ENCODE measurements at regions not wholly inside any gene's neighbourhood (a gene's known extent, or its start where the extent isn't known, plus 50 kb on each side); places are given as distances from the start of the nearest gene placed in this dataset.

GRCh38 chr1:97006044-97006661, 284.6 kb downstream of the PTBP2 start:
- H3K4me3 ChIP-seq: no peak overlapping the region
- TF ChIP-seq POLR2AphosphoS5 (IDR thresholded peaks at IDR 0.05; ENCODE audit: borderline replicate concordance, low read depth, low read length) (no peak), EZH2 (IDR thresholded peaks at IDR 0.05) (no peak), FOXP2 (optimal IDR thresholded peaks at IDR 0.05; ENCODE audit: control extremely low read depth, extremely low read length, insufficient read depth) (no peak)
- DNase-seq (ENCODE audit: low read depth, low spot score): no peak
- peak overlapping the region; percentile 8 for H3K9ac ChIP-seq (ENCODE audit: insufficient read length)
- peak overlapping the region; percentile 6 for H3K27ac ChIP-seq
- no peaks in the 10 kb centered on the region for H3K9me3 ChIP-seq (ENCODE audit: low read depth, low read length)
- no peaks in the 10 kb centered on the region for H3K36me3 ChIP-seq (ENCODE audit: insufficient read depth, low read length)

DNA sequence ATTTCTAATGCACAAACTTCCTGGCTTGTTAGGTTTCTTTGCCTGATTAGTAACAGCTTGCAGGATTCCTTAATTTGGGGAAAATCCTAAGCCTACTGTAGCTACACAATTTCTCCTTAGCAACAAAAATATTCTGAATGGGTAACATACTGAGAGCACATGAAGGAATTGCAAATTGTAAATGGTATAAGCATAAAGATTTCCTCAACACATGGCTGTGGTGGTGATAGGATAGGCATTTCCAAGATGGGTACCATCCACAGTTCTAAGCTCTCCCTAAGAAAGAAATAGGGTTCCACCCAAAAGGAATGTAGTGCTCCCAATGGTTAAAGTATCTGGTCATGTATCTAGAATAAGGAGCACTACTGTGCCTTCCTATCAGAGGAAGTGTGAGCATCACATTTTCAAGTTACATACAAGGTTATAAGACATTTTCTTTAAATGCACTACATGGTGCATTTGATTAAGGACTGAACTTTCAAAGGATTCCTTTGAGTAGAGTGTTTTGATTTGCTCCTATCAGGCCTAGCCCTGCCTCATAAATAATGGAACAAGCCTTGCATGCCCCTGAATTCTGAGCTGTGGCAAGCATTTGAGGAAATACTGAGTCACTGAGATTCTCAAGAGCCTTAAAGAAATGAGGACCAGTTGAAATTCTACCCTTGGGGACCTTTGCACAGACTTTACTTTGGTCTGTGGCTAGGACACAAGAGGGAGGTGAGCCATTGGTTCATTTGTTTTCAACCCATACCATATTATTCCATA, 286.4 kb downstream of the PTBP2 start:
- Histone ChIP-seq H3K27ac (peak overlapping the region; percentile 35; the same call in 1 of the 2 replicates), H3K9ac (ENCODE audit: insufficient read length) (no peak overlapping the region), H3K4me3 (no peak overlapping the region), H3K9me3 (ENCODE audit: low read depth, low read length) (no peaks in the 10 kb centered on the region), H3K36me3 (ENCODE audit: insufficient read depth, low read length) (no peaks in the 10 kb centered on the region)
- TF ChIP-seq FOXP2 (optimal IDR thresholded peaks at IDR 0.05; ENCODE audit: control extremely low read depth, extremely low read length, insufficient read depth) (no peak), EZH2 (IDR thresholded peaks at IDR 0.05) (no peak), POLR2AphosphoS5 (IDR thresholded peaks at IDR 0.05; ENCODE audit: borderline replicate concordance, low read depth, low read length) (no peak)
- no peak for DNase-seq (ENCODE audit: low read depth, low spot score)

- H3K27ac ChIP-seq: no peak overlapping the region
- no peak overlapping the region for H3K4me3 ChIP-seq
- H3K9ac ChIP-seq (ENCODE audit: insufficient read length): no peak overlapping the region
- no peaks in the 10 kb centered on the region for H3K36me3 ChIP-seq (ENCODE audit: insufficient read depth, low read length)
- no peak for DNase-seq (ENCODE audit: low read depth, low spot score)
- no peak for TF ChIP-seq POLR2AphosphoS5 (IDR thresholded peaks at IDR 0.05; ENCODE audit: borderline replicate concordance, low read depth, low read length)
- TF ChIP-seq EZH2 (IDR thresholded peaks at IDR 0.05): no peak
- TF ChIP-seq FOXP2 (optimal IDR thresholded peaks at IDR 0.05; ENCODE audit: control extremely low read depth, extremely low read length, insufficient read depth): no peak
- H3K9me3 ChIP-seq (ENCODE audit: low read depth, low read length): no peaks in the 10 kb centered on the region
These were observed 289.1 kb downstream of the PTBP2 start for GRCh38 chr1:97010566-97011264.

- H3K9ac ChIP-seq (ENCODE audit: insufficient read length): no peak overlapping the region
- TF ChIP-seq FOXP2 (optimal IDR thresholded peaks at IDR 0.05; ENCODE audit: control extremely low read depth, extremely low read length, insufficient read depth) (no peak), EZH2 (IDR thresholded peaks at IDR 0.05) (no peak), POLR2AphosphoS5 (IDR thresholded peaks at IDR 0.05; ENCODE audit: borderline replicate concordance, low read depth, low read length) (no peak)
These were observed 291.6 kb downstream of the PTBP2 start for GRCh38 chr1:97013136-97013535.

GRCh38 chr1:97013941-97014340, 292.4 kb downstream of the PTBP2 start:
- TF ChIP-seq POLR2AphosphoS5 (IDR thresholded peaks at IDR 0.05; ENCODE audit: borderline replicate concordance, low read depth, low read length) (no peak), FOXP2 (optimal IDR thresholded peaks at IDR 0.05; ENCODE audit: control extremely low read depth, extremely low read length, insufficient read depth) (no peak), EZH2 (IDR thresholded peaks at IDR 0.05) (no peak)
- Histone ChIP-seq H3K36me3 (ENCODE audit: insufficient read depth, low read length) (no peaks in the 10 kb centered on the region), H3K4me3 (no peak overlapping the region), H3K9me3 (ENCODE audit: low read depth, low read length) (no peaks in the 10 kb centered on the region), H3K27ac (no peak overlapping the region), H3K9ac (ENCODE audit: insufficient read length) (no peak overlapping the region)
- no peak for DNase-seq (ENCODE audit: low read depth, low spot score)

More at GRCh38 chr1:97013136-97013535, 291.6 kb downstream of the PTBP2 start:
- Histone ChIP-seq H3K36me3 (ENCODE audit: insufficient read depth, low read length) (no peaks in the 10 kb centered on the region), H3K27ac (no peak overlapping the region), H3K4me3 (no peak overlapping the region), H3K9me3 (ENCODE audit: low read depth, low read length) (no peaks in the 10 kb centered on the region)
- DNase-seq (ENCODE audit: low read depth, low spot score): no peak

DNA sequence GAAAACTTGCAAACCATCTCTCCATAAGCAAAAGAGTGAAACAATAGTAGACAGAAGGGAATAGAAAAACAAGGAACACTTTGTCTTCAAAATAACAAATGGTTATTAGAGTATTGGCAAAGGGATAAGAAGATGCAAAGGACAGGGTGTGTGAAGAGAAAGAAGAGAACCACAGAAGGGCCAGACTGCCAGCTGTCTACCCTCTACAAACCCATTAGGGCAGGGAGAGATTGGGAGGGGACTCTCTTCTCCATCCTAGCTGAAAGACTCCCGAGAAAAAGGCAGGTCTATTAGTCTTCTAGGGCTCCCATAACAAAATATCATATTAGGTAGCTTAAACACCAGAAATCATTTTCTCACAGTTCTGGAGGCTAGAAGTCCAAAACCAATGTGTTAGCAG, 292.8 kb downstream of the PTBP2 start:
- Histone ChIP-seq H3K36me3 (ENCODE audit: insufficient read depth, low read length) (no peaks in the 10 kb centered on the region), H3K9ac (ENCODE audit: insufficient read length) (no peak overlapping the region), H3K4me3 (no peak overlapping the region), H3K27ac (no peak overlapping the region), H3K9me3 (ENCODE audit: low read depth, low read length) (no peaks in the 10 kb centered on the region)
- no peak for DNase-seq (ENCODE audit: low read depth, low spot score)
- TF ChIP-seq FOXP2 (optimal IDR thresholded peaks at IDR 0.05; ENCODE audit: control extremely low read depth, extremely low read length, insufficient read depth): no peak
- TF ChIP-seq EZH2 (IDR thresholded peaks at IDR 0.05): no peak
- no peak for TF ChIP-seq POLR2AphosphoS5 (IDR thresholded peaks at IDR 0.05; ENCODE audit: borderline replicate concordance, low read depth, low read length)

DNA sequence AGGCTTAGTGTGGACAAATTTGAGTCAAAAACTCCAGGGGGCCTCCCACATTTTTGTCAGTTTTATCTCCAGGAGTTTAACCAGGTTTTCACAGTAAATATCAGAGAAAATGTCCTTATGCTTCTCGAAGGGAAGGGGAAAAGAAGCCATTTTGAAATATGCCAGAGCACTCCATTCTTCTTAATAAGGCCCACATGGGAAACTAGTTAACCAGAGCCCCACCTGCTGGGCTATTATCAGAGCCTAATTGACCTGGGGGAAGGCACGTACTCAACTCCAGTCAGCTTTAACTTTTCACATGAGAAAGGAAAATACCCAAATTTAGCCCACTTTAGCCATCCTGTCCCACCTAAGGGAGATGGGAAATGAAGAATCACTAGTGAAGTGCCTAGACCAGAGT, 296.3 kb downstream of the PTBP2 start:
- no peaks in the 10 kb centered on the region for H3K9me3 ChIP-seq (ENCODE audit: low read depth, low read length)
- no peaks in the 10 kb centered on the region for H3K36me3 ChIP-seq (ENCODE audit: insufficient read depth, low read length)
- TF ChIP-seq POLR2AphosphoS5 (IDR thresholded peaks at IDR 0.05; ENCODE audit: borderline replicate concordance, low read depth, low read length) (no peak), FOXP2 (optimal IDR thresholded peaks at IDR 0.05; ENCODE audit: control extremely low read depth, extremely low read length, insufficient read depth) (no peak), EZH2 (IDR thresholded peaks at IDR 0.05) (no peak)
- DNase-seq (ENCODE audit: low read depth, low spot score): no peak
- H3K27ac ChIP-seq: peak overlapping the region; percentile 76
- H3K9ac ChIP-seq (ENCODE audit: insufficient read length): no peak overlapping the region
- H3K4me3 ChIP-seq: 0 out of 2 replicates have a peak overlapping the region, but pooled peaks have one; percentile 11

Data from SK-N-MC (cell line).